HG02870 (cell line): ENCODE measurements at regions not wholly inside any gene's neighbourhood (a gene's known extent, or its start where the extent isn't known, plus 50 kb on each side); places are given as distances from the start of the nearest gene placed in this dataset.

Experiments
- ATAC-seq: cut with Tn5 transposase; IDR thresholded peaks from one replicate; pipeline ENCODE4 v1.9.1; 2021; ENCODE audit warnings: mild to moderate bottlenecking, moderate library complexity; ENCODE audit not compliant: unreplicated experiment

DNA sequence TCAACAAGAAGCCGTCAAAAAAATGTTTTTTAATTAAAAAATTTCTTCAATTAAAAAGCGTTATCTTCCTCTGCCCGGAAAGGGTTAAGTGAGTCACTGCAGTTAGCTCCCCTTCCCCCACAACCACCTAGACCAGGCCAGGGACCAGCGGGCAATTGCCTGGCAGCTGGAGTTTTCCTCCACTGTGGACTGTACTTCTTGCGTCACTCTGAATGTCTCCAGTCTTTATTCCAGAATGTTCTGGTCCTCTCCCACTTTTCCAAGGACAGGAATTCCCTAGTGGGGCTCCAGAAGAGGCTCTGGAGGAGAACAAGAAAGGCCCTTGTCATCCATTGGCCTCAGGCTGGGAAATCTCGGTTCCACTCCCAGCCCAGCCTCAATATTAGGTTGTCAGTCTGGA is 114.0 kb downstream of the C9orf50 start:
- ATAC-seq = no peak

GRCh38 chr9:129506041-129506440 is 114.9 kb downstream of the C9orf50 start:
- no peak for ATAC-seq

DNA sequence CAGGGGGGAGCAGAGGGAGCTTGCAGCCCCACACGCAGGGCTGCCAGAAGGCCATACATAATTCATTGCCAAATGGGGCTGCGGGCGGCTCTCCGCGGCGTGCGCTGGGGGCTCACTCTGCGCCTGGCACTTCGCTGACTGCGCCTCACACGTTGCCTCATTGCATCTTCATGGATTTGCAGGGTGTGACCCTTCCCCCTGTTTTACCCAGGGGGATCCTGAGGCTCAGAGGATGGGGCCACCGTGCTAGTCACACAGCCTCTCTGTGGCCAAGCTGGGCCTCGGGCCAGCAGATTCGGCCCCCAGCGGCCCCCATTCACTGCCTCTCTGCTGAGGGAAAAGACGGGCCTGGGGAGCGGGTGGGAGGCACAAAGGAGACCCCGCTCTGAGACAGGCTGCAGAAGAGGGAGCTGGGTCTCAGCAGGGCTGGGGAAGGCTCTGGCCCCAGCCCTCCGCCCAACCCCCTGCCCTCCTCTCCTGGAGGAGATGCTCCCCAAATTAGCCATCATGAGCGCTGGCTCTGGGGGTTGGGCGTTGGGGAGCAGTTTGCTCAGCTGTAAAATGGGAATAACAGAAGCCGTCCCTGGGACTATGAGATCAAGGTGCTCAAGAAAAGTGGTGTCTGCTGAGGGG is 115.5 kb downstream of the C9orf50 start:
- ATAC-seq = no peak

- ATAC-seq = no peak
These were observed 116.5 kb downstream of the C9orf50 start for GRCh38 chr9:129504404-129504803.

DNA sequence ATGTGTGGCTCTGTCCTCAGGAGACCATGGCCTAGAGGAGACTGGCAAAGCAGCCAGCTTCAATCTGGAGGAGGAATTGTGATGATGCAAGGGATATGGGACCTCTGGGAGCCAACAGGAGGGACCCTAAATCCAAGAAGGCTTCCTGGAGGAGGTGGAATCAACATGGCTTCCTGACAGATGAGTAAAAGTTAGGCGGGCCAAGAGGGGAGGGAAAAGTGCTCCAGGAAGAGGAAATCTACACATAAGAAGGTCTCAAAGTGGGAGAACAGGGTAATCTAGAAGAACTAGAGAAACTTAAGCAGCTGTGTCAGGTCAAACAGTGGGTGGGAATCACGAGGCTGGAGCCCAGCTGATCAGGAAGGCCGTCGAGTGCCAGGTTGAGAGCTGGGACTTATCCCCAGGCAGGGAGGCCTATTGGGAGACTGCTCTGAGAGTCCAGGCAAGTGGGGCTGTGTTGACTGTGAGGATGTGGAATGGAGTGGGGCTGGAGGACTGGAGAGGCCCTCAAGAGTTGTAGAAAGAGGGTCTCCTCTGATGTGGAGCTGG is 119.1 kb downstream of the C9orf50 start:
- no peak for ATAC-seq

GRCh38 chr9:129500863-129501770 is 119.8 kb downstream of the C9orf50 start:
- no peak for ATAC-seq

DNA sequence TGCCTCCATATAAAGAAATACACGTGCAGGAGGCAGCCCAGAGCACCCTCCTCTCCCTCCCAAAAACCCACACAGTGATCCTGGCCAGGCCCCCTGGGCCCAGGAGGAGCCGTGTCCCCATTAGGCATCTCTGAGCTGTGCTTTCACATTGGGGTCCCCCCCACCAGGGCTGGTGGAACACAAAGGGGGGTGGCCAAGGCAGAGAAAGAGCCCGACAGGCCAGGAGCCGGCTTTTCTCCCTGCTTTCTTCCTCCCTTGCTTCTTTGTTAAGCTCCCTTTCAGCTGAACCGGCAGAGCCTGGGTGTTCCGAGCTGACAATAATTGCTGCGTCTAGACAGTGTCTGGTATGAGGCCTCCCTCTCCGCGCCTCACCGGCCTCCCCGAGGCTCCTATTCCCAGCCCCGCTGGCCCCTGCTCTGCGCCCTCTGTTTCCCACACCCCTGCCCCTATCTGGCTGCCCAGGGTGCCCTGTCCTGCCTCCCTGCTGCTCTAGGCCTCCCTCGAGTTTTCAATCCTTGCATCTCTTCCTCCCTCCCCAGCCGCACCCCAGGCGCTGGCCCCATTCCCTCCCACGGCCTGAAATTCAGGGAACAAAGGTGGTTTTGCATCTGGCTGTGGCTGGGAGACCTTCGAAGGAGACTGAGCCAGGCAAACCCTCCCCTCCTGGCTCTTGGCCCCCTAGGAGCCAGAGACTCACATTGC is 120.6 kb downstream of the C9orf50 start:
- no peak for ATAC-seq

DNA sequence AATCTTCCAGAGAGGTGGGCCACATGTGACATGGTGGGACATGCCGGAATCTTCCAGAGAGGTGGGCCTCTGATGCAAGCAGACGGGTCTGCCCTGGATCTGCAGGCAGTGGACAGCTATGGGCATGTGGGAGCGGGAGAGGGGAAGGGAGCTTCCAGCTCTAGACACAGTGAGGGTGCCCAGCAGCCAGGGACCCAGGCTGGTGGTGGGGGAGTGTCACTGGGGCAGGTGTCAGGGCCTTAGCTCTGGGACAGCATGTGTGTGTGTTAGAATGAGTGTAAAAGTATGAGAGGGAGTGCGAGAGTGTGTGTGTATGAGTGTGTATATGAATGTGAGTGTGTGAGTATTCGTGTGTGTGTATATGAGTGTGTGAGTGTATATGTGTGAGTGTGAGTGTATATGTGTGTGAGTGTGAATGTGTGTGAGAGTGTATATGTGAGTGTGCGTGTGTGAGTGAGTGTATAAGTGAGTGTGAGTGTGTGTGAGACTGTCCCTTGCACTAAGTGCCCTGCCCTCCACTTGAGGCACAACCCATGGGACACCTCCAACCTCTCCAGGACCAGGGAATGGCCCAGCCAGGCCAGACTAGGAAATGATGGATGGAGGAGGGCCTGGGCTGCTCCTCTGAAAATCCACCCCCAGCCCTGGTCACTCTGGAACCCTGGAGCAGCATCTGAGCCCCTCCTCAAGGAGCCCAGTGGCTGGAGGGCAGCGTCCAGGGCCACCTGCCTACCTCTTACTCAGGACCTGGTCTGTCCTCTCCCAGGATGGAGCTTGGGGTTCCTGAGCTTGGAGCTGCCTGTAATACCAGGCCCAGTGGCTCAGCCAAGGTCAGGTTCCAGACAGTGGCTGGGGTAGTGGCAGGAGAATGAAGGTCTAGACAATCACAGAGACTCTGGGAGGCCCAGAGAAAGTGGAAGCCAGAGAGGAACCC is 122.2 kb downstream of the C9orf50 start:
- ATAC-seq = no peak

- ATAC-seq = no peak
These were observed 123.0 kb downstream of the C9orf50 start for GRCh38 chr9:129497813-129498450.

- no peak for ATAC-seq
These were observed 123.7 kb downstream of the C9orf50 start for GRCh38 chr9:129497005-129497812.

DNA sequence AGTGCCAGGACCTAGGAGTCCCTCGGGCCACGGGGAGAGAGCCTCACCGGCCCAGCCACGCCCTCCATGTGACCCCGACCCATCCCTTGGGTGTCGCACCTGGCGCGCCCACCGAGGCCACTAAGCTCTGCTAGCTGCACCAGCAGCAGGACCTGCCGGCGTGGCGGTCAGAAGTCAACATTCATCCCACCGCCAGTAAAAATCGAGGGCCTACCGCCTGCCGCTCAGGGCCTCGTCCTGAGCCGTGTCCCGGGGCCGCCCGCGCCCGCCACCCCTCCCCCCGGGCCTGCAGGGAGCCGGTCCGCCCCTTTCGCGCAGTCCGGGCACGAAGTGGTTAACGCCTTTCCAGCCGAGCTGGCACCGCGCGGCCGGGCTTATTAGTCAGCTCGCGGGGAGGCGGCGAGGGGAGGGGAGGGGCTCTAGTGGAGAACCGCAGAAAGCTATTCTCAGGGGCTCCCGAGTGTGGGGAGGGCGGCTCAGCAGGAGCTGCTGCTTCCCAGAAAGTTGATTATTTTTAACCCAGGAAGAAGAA is 124.4 kb downstream of the C9orf50 start:
- ATAC-seq = no peak

DNA sequence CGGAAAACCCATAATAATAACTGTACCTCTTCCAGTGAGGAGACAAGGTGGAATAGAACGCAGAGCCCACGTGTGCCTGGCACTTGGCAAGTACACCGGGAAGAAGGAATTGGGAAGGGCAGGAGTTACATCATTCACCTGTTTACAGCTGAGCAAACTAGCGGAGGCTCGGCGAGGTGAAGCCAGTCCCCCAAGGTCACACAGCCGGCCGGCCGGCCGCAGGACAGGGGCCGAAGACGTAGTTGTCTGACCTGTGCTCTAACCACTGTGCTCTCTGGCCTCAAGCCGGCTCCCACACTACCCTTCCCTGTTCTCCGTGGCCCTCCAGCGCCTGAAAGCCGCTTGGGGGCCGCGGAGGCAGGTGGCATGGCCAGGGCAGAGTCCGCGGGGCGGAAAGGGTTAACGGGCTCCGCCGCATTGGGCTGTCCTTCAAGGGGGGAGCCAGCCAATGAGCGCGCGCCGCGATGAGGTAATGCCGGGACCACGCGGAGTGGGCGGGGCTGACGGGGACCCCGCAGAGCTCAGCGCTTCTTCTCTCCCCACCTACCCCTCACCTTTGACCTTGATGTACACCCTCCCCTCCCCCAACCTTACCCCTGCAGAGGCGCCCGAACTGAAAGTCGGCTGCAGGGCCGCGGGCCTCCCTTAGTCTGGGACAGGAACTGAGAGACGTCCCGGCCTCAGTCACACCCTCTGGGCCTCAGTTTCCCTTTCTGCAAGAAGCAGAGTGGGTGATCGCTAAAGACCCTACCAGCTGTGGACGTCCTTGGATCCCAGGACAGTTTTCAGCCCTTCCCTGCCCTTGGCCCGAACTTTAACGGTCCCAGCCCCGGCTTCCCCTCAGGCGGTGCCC is 125.1 kb downstream of the C9orf50 start:
- ATAC-seq = no peak

DNA sequence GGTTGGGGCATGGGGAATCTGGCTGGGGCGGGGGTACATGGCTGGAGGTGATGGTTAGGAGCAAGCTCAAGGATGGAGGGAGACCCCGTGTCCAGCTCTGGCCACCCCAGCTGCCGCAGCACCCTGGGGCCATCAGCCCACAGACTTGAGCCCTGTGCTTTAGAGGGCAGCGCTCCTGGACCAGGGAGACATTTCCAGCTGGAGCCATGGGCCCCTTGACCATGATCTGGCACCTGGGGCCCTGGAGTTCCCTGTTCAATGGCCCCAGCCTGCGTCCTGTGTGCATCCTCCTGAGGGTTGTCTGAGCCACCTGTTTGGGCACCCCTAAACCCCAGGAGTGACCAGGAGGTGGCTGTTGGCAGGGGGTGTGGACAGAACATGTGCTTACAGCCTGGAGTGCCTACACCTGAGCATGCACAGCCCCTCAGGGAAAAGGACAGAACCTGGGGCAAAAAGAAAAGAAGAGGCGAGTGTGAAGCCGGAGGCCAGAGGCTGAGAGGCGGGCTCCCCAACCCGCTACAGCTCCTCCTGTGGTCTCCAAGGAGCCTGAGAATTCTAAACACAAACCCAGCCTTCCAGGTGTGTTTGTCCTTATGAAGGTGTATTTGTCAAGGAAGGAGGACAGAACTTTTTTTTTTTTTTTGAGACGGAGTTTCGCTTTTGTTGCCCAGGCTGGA is 126.7 kb downstream of the C9orf50 start:
- ATAC-seq = no peak

- ATAC-seq = no peak
These were observed 127.2 kb downstream of the C9orf50 start for GRCh38 chr9:129493706-129494047.

GRCh38 chr9:129493002-129493705 is 127.7 kb downstream of the C9orf50 start:
- ATAC-seq = no peak

DNA sequence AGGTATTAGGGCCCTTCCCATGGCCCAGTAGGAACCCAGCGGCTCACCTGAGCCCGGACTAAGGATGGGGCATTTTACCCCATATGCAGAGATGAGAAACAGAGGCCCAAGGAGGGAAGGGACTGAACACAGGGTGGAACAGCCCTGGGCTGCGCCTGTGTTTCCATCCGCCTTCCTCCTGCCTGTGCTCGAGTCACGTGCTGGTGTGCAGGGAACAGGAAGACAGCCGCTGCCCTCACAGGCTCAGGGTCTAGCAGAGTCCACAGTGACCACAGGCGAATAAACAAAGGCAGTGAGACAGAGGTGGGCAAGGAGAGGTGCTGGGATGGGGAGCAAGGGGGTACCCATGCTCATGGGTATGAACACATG is 129.4 kb downstream of the C9orf50 start:
- ATAC-seq = no peak
